ENCODE measurements at regions not wholly inside any gene's neighbourhood (a gene's known extent, or its start where the extent isn't known, plus 50 kb on each side); places are given as distances from the start of the nearest gene placed in this dataset.

- BruUV-seq (replicated peaks) = no TSS peak
- no peaks in the 10 kb centered on the region for H3K36me3 ChIP-seq (ENCODE audit: control insufficient read depth, insufficient read depth, low read length)
- no peaks in the 10 kb centered on the region for H3K36me3 Mint-ChIP-seq (ENCODE audit: insufficient read depth, unreplicated experiment)
- peaks cover 14% of the 10 kb centered on the region for H3K9me3 ChIP-seq
- no peaks in the 10 kb centered on the region for H3K4me1 ChIP-seq
- no peak overlapping the region for H3K4me3 Mint-ChIP-seq (ENCODE audit: unreplicated experiment)
- ChIA-PET CTCF (no interaction called here), POLR2A (no interaction called here)
- H3K4me3 ChIP-seq (ENCODE audit: low read depth, low read length) = no peak overlapping the region
- no peak for TF ChIP-seq CTCF (IDR thresholded peaks at IDR 0.05; ENCODE audit: insufficient read depth in 1 of 2, low read depth in 1 of 2, low read length in 1 of 2, severe bottlenecking in 1 of 2, unreplicated experiment in 1 of 2)
- DNase-seq = no peak
- H3K27ac Mint-ChIP-seq (ENCODE audit: unreplicated experiment) = no peak overlapping the region
- H3K4me1 Mint-ChIP-seq (ENCODE audit: low read depth, unreplicated experiment) = no peaks in the 10 kb centered on the region
- intact Hi-C loops (cut with micrococcal nuclease; ENCODE audit: unreplicated experiment) = no loop called here
- H3K27me3 ChIP-seq (replicated peaks; ENCODE audit: control insufficient read depth, insufficient read depth, low read length) = no peaks in the 10 kb centered on the region
- H3K27me3 Mint-ChIP-seq (ENCODE audit: insufficient read depth, unreplicated experiment) = no peaks in the 10 kb centered on the region
- peaks cover 24% of the 10 kb centered on the region for H3K9me3 Mint-ChIP-seq (ENCODE audit: unreplicated experiment)
Observed at GRCh38 chr2:186309901-186310300, 176.2 kb upstream of the ZC3H15 start.

- Histone ChIP-seq H3K27me3 (replicated peaks; ENCODE audit: control insufficient read depth, insufficient read depth, low read length) (no peaks in the 10 kb centered on the region), H3K4me1 (no peaks in the 10 kb centered on the region), H3K4me3 (ENCODE audit: low read depth, low read length) (no peak overlapping the region), H3K36me3 (ENCODE audit: control insufficient read depth, insufficient read depth, low read length) (no peaks in the 10 kb centered on the region), H3K9me3 (peaks cover 11% of the 10 kb centered on the region; the same call in 1 of the 2 replicates)
- no peaks in the 10 kb centered on the region for H3K27me3 Mint-ChIP-seq (ENCODE audit: insufficient read depth, unreplicated experiment)
- no peak for DNase-seq
- H3K27ac Mint-ChIP-seq (ENCODE audit: unreplicated experiment) = no peak overlapping the region
- no TSS peak for BruUV-seq (replicated peaks)
- H3K4me1 Mint-ChIP-seq (ENCODE audit: low read depth, unreplicated experiment) = peaks cover 3% of the 10 kb centered on the region
- TF ChIP-seq CTCF (IDR thresholded peaks at IDR 0.05; ENCODE audit: insufficient read depth in 1 of 2, low read depth in 1 of 2, low read length in 1 of 2, severe bottlenecking in 1 of 2, unreplicated experiment in 1 of 2) = no peak
- CTCF ChIA-PET = no interaction called here
- no peak overlapping the region for H3K4me3 Mint-ChIP-seq (ENCODE audit: unreplicated experiment)
- intact Hi-C loops (cut with micrococcal nuclease; ENCODE audit: unreplicated experiment) = no loop called here
- POLR2A ChIA-PET = no interaction called here
- H3K36me3 Mint-ChIP-seq (ENCODE audit: insufficient read depth, unreplicated experiment) = no peaks in the 10 kb centered on the region
- H3K9me3 Mint-ChIP-seq (ENCODE audit: unreplicated experiment) = peaks cover 43% of the 10 kb centered on the region
Observed at GRCh38 chr2:186319105-186319504, 167.0 kb upstream of the ZC3H15 start.

- H3K9me3 ChIP-seq = no peaks in the 10 kb centered on the region
- no peaks in the 10 kb centered on the region for H3K36me3 Mint-ChIP-seq (ENCODE audit: insufficient read depth, unreplicated experiment)
- peak overlapping the region; percentile 83 for H3K27ac Mint-ChIP-seq (ENCODE audit: unreplicated experiment)
- intact Hi-C loops (cut with micrococcal nuclease; ENCODE audit: unreplicated experiment) = no loop called here
- POLR2A ChIA-PET = no interaction called here
- DNase-seq = peak; percentile 49 to 67
- peak overlapping the region; percentile 14 for H3K4me3 Mint-ChIP-seq (ENCODE audit: unreplicated experiment)
- no peaks in the 10 kb centered on the region for H3K27me3 Mint-ChIP-seq (ENCODE audit: insufficient read depth, unreplicated experiment)
- H3K4me1 ChIP-seq = peaks cover 24% of the 10 kb centered on the region
- no peak overlapping the region for H3K4me3 ChIP-seq (ENCODE audit: low read depth, low read length)
- TF ChIP-seq CTCF (IDR thresholded peaks at IDR 0.05; ENCODE audit: insufficient read depth in 1 of 2, low read depth in 1 of 2, low read length in 1 of 2, severe bottlenecking in 1 of 2, unreplicated experiment in 1 of 2) = no peak
- CTCF ChIA-PET = no interaction called here
- no peaks in the 10 kb centered on the region for H3K27me3 ChIP-seq (replicated peaks; ENCODE audit: control insufficient read depth, insufficient read depth, low read length)
- no peaks in the 10 kb centered on the region for H3K36me3 ChIP-seq (ENCODE audit: control insufficient read depth, insufficient read depth, low read length)
- peaks cover 23% of the 10 kb centered on the region for H3K4me1 Mint-ChIP-seq (ENCODE audit: low read depth, unreplicated experiment)
- BruUV-seq (replicated peaks) = TSS peak; percentile 82
- peaks cover 34% of the 10 kb centered on the region for H3K9me3 Mint-ChIP-seq (ENCODE audit: unreplicated experiment)
Observed at GRCh38 chr2:186325827-186326535, 160.1 kb upstream of the ZC3H15 start.
